ENCODE measurements at regions not wholly inside any gene's neighbourhood (a gene's known extent, or its start where the extent isn't known, plus 50 kb on each side); places are given as distances from the start of the nearest gene placed in this dataset.
A peak's percentile ranks its signal among the peaks of the same experiment; 100 is the strongest.
"Not testable (repeated sequence)": the region's sequence is repeated elsewhere in the genome, so short reads cannot be mapped to it uniquely, and the experiment has no call there.

DNA sequence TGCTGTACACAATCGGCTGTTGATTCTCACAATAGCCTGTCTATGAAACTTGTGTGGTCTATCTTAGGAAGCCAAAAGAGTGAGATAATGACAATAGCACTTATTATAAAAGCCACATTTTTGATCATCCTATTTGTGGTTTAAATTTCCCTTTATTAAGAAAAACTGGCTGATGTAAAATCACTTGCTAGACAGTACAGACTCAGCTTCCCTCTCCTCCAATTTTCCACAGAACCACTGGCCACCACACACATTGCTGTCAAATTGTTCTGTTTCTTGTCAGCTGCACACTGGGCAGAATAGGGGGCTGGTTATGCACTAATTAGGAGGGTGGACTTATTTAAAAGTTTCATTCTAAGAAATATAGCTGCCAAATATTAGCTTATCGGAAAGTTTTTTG lies 425.9 kb downstream of the EPHA3 start:
- peak; percentile 13 for DNase-seq (ENCODE audit: low spot score)

DNA sequence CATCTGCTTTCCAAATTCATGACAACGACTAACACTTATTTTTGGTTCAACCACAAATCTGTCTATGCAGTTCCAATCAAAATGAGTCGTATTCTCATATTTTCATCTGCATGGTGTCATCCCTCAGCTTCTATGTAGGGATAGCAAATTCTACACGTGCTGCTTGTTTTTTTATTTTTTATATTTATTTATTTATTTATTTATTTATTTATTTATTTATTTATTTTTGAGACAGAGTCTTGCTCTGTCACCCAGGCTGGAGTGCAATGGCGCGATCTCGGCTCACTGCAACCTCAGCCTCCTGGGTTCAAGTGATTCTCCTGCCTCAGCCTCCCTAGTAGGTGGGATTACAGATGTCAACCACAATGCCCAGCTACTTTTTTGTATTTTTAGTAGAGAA lies 447.2 kb downstream of the EPHA3 start:
- DNase-seq (ENCODE audit: low spot score), result not testable (repeated sequence)

DNA sequence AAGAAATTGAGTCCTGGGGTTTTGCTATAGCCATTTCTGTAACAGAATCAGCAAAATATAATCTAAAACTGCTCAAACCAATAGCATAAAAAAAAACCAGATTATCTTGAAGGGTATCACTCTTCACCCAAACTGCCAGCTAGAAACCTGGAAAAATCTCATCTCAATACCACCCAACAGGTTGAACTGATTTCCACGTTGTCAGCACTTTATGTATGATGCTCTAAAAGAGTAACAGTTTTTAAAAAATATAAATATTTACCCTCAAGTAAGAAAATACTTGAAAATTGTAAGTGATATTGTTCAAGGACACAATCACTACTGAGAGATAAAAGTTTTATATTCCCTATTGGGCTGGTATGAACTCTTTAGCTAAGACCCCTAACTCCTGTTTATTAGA lies 451.3 kb downstream of the EPHA3 start:
- no peak for DNase-seq (ENCODE audit: low spot score)

DNA sequence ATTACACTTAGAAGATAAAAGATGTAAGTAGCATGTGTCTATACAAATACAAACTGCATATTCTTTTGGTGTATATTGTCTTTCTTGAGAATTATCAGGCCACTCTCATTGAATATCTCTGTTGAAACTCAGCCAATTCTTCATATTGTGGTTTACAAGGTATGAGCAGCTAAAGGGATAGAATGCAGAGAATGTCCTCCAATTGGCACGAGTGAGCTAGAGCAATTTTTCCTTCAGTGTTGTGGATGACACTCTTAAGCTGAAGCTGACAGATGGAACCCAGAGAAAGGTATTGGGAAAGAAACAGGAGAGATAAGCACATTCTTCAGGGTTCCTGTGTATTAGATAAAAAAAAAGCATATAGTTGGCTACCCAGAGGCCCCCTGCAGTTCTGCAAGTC lies 453.1 kb downstream of the EPHA3 start:
- DNase-seq (ENCODE audit: low spot score), result no peak

DNA sequence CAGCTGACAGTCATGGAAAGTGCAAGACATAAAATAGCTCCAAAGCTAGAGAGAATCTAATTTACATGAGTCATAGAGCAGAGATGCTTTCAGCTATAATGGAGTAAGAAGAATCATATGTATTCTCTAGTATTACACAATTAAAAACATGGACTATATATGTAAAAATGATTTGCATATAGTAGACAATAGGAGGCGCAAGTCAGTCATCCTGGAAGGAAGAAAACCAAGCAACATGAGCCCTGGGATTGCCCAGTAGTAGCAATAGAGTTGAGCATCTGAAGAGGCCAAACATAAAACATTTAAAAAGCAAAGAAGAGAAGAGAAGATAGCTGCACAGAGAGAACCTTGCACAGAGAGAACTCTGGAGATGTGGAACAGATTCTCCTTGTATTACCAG lies 455.0 kb downstream of the EPHA3 start:
- no peak for DNase-seq (ENCODE audit: low spot score)

DNA sequence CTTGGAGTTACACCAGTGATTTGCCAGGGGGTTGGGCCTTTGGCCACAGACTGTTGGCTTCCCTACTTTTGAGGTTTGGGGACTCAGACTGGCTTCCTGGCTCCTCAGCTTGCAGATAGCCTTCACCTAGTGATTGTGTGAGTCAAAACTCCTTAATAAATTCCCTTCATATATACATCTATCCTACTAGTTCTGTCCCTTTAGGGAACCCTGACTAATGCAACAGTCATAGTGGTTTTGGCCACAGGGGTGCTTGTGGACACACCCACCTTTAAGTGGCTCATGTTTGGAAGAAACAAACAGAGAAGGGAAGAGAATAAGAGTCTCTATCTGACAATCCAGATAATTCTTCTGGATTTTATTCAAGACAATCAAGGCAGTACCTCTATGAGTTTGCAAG lies 457.7 kb downstream of the EPHA3 start:
- DNase-seq (ENCODE audit: low spot score), result no peak

DNA sequence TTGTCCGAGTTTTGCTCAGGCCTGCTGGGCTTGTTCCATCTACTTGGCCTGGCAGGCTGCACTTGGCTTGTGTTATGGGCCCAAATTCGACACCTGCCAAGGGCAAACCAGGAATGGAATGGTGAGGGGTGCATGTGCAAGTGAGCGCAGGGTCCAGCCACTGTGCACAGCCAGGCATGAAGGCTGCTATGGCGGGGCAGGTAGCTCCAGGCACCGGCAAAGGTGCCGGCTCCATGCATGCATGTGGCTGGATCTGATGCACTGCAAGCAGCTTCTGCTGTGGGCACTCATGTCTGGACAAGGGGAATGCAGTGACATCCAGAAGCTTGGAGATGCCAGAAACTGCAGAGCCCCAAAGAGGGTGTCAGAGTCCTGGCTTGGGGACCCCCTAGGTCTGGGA lies 463.0 kb downstream of the EPHA3 start:
- DNase-seq (ENCODE audit: low spot score), result peak; percentile 8

DNA sequence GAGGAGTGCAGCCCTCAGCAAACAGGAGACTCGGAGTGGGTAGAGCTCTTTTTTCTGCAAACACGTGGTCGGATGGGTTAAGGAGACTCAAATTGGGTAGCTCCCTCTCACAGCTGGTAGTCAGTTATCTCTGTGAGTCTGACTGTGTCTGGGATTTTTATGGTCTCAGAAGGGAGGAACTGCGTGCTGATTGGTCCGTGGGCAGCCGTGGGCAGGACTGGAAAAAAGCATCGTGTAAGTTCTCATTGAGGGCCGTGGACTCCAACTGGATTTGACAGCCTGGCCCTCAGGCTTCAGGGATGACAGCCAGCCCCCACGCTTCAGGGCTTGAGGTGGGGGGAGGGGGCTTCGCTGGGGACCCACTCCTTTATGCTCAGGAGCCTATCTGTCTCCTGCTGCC lies 463.9 kb downstream of the EPHA3 start:
- DNase-seq (ENCODE audit: low spot score), result peak; percentile 35

DNA sequence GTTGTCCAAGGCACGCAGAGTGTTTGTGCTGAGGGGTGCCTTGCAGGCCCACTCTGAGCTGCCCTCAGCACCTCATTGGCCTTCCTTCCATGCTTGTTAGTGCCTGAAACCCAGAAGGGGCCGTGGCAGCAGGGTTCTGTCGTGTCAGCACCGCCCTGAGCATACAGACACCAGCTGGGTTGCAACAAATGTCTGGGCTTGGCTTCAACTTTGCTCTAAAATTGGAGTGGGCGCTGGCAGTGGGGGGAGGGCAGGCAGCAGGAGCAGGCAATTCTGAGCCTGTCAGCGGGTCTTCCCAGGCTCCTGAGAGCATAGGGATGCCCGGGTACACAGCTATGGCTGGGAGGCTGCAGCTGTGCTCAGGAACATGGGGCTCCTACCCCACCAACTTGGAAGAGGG lies 464.3 kb downstream of the EPHA3 start:
- DNase-seq (ENCODE audit: low spot score), result peak; percentile 11

DNA sequence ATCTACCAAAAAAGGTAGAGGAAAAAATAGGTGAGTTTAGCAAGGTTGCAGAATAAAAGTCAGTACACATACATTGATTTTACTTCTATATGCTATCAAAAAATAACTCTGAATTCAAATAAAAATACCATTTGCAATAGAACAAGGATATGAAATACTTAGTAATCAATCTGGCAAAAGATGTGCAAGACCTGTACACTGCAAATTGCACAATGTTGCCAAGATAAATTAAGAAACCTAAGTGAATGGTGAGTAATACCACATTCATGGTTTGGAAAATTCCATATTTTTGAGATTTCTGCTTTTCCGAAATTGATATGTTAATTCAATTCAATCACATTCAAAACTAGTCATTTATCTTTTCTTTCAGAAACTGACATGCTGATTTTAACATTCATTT lies 464.8 kb downstream of the EPHA3 start:
- DNase-seq (ENCODE audit: low spot score), result no peak

DNA sequence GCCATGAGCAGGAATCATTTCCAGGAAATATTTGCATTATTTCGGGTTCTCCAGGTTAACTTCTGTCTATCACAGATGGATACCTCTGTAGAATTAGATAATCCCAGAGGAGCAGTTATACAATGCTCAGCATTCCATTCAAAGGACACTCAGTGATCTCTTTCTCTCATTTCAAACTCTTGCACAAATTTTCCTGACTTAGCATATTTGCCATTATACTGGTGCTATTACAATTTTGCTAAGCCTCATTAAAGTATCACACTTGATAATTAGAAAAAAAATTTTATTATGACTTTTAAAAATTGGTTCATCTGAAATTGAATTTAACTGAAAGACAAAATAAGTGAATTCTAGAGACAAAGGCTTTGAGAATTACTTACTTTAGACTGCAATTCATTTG lies 469.0 kb downstream of the EPHA3 start:
- DNase-seq (ENCODE audit: low spot score), result no peak

DNA sequence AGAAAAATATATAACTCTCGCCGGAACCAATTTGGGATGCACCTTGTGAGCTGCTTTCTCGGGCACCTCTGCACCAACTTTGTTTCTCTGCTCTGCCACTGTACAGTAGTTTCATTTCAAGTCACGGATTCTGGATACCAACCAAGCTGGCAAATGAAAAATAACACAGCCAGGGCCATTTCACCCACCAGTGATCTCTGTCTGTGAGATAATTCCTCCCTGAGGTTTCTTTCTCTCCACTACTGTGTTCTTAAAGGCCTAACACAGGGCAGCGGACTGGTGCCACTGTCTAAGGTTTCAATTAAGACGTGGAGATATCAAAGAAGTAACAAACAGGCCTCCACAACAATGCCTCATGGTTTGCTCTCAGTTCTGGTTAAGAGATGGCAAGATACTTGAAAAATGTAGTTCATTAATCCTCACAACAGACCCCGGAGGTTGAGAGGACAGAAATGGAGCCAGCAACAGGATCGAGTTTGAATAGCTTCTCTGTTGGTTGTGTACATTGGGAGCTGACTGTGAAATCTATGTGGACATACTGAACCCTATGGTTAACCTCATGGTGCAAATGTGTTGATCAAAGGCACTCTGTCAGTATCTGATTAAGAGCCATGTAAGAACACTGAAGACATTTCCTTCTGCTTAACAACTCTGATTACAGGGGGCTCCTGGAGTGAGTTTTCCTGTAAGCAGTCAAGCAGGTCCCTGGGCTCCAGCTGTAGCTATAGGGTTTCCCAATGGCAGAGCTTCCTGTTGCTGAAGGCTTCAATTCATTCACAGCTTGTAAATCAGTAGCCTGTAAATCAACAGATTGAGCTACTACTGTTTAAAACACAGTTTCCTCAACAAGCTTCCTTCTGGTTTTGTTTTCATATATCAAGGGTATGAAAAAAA lies 470.5 kb downstream of the EPHA3 start:
- no peak for DNase-seq (ENCODE audit: low spot score)

DNA sequence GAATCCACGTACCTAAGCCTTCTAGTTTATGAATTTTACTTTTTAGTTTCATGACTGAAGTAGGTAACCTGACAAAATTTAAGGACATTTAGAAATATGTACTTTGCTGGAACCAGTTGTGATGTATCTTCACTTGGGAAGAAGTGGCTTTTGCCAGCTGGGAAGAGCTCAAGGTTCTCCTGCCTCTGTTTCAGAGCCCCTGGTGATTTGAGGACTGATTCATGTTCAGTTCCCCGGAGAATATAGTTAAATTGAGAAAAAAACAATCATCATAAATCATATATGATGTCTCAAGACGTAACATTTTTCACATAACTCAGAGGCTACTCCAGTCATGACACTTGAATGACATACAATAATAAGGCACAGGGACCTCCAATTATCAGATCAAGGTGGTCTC lies 473.4 kb downstream of the EPHA3 start:
- no peak for DNase-seq (ENCODE audit: low spot score)

DNA sequence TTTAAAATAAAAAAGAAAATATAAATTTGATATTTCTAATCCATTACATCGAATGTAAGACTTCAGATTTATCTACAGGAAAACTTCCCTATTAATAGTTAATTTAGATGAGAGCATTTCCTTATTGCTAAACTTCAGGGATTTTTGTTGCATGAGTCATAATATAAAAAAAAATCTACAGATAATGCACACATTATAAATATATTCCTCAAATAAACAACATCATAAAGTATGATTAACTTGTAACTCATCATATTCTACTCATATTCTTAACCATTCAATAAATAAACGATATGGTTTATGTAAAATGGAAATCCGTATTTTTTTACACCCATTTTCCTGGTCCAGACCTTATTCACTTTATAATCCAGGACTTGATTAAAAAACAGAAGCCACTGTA lies 477.0 kb downstream of the EPHA3 start:
- DNase-seq (ENCODE audit: low spot score), result no peak

DNA sequence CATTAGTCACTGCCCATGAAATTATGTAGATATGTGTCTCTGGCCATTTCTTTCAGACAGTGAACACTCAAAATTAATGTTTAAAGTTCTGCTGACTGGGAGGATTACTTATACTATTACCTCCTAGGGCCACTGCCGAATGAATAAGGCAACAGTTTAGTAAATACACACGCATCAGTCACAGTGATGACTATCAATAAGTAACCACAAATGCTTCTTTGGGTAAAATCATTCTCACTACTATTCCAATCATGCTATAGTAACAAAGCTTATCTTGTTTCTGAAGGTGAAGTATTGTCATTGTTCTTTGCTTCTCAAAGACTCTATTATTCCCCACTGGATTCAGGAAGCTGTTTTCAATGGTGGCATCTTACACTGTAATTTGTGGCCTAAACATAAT lies 478.8 kb downstream of the EPHA3 start:
- DNase-seq (ENCODE audit: low spot score), result peak; percentile 71

DNA sequence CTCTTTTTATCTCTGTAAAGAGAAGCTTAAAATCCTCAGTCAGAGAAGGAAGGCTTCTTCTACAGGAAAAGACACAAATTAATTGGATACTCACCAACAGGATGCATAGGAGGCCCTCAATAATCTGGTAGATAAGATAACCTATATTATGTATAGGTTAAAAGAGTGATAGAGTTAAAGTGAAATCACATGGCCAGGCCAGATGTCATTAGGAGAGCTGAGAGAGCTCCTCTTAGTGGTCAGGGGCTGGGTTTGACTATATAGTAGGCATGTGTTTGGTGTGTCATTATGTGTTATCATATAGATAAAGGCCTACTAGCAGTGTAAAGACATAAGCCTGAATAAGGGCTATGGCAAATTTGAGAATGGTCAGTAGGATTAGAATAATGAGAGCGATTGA lies 479.3 kb downstream of the EPHA3 start:
- DNase-seq (ENCODE audit: low spot score), result peak; percentile 11

DNA sequence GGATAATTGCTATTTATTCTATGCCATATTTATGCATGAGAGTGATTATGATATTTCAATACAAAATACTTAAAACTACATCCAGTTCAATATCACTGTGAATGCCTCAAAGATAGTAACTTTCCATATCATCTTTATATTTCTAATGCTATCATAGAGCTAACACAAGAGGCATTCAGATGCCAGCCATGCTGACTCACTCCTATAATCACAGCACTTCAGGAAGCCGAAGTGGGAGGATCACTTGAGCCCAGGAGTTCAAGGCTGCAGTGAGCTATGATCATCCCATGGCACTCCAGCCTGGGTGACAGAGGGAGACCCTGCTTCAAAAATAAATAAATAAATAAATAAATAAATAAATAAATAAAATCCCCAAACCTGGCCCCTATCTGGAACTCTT lies 498.7 kb downstream of the EPHA3 start:
- DNase-seq (ENCODE audit: low spot score), result no peak

DNA sequence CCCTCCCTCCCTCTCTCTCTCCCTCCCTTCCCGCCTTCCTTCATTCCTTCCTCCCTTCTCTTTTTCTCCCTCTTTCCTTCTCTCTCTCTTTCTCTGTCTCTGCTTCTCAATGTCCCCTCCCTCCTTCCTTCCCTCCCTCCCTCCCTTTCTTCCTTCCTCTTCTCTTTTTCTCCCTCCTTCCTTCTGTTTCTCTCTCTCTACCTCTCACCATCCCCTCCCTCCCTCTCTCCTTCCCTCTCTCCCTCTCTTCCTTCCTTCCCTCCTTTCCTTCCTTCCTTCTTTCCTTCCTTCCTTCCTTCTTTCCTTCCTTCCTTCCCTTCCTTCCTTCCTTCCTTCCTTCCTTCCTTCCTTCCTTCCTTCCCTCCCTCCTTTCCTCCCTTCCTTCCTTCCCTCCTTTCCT lies 504.6 kb downstream of the EPHA3 start:
- no peak for DNase-seq (ENCODE audit: low spot score)

DNA sequence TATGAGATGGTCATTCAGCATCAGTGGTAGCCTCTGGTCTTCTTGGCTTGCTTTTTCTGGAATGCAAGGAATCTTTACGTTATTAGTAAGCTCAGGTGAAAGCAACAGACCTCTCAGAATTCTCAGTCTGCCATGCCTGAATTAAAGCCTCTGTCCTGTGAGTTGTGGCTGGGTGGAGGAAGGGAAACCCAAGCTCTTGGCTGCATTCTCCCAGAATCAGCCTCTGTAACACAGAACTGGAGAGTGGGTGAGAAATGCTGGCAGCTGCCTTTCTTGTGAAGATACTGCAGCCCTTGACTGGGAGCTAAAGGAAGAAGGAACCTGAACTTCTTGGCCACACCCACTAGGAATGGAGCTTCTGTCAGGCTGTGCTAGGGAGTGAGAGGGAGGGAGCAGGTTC lies 505.8 kb downstream of the EPHA3 start:
- DNase-seq (ENCODE audit: low spot score), result no peak

DNA sequence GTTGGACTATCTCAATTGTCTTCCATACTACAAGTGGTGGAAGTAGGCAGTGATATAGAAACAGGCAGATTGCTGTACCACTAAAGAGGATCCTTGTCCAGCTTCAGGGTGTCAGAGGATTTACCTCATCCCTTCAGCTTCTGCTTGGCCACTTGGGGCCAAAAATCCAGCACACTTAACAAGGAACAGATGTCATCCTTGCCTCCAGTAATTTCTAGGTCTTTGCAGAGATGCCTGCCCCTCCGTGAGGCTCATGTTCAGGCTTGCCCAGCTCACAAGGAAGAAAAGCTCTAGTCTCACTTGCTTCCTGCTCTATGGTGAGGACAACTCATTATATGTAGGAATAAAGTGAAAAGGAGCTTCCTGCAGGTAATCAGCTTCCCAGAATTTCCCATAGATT lies 510.3 kb downstream of the EPHA3 start:
- no peak for DNase-seq (ENCODE audit: low spot score)

DNA sequence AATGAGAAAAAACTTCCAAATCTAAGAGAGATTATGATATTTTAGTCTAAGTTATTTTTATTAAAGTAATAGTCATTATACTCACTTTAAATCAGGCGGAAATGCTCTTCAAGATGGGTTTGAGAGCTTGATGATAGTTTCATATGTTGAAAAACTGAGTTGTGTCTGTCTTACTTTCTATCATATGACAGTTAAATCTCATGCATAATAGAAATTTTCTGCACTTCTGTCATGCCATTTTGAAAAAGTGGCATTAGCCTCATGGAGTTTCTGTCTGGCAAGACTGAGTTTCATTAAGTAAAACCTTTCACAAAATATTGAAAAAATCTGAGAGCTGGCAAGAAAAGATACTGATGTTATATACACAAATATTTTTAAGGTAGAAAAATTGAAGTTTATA lies 511.8 kb downstream of the EPHA3 start:
- DNase-seq (ENCODE audit: low spot score), result no peak

DNA sequence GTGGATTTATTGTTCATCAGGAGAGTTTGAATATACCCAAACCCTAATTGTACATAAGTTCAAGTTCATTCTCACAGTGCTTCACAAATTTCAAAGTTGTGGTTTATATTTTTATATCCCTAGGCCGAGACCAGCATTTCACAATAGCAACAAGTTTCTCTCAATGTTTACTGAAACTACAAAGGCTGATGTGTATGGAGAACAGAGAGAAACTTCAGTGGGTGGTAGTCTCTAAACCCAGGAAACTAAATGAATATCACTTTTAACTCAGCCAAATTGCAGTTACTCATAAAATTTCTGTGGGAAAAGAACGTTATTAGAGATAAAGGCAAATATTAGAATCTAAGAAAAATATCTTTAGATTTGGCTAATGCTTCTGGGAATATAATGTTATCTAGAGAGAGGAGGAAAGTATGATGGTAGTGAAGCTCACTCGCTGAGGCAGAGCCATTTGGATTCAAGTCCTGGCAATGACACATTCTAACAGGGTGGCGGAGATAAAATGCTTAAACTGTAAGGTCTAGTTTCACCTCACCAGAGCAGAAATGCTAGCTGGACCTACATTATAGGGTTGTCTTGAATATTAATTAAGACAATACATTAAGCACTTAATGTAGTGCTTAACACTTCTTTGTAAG lies 514.8 kb downstream of the EPHA3 start:
- DNase-seq (ENCODE audit: low spot score), result no peak

DNA sequence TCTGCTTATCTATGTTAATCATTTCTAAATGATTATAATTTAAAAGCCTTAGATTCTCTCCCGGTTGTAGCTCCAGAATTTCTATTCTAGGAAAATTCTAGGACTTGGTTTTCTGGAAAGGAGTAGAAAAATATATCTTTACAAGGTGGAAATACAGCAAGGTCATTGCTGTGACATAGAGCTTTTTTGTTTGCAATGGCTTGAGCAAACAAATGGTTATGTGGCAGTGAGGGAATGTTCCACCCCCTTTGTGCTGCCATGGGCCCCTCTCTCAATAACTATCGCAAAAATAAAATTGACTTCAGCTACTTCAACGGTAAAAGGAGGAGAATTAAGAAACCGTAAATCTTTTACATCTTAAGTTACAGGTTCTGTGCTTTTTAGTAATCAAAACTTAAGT lies 517.1 kb downstream of the EPHA3 start:
- no peak for DNase-seq (ENCODE audit: low spot score)

DNA sequence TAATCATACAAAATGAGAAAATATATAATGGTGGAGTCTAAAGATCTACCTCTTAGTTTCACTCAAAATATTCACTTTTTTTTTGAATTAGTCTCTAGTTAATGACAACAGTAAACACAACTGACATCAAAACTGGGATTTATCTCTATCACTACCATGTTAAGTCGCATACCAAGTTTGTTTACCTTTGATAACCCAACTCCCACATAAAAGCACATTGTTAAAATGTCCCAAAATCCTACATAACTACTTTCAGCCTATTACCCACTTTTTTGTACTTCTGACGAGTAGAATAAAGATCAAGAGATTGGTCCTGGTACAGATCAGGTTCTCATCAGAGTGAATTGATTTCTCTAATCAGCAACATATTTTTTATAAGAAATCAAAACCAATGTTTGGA lies 518.5 kb downstream of the EPHA3 start:
- no peak for DNase-seq (ENCODE audit: low spot score)

All from globus pallidus (tissue), 1 donor.